Chondrocyte (in vitro differentiated cells): ENCODE measurements at regions not wholly inside any gene's neighbourhood (a gene's known extent, or its start where the extent isn't known, plus 50 kb on each side); places are given as distances from the start of the nearest gene placed in this dataset.

ENCODE experiments used
- DNase-seq: peaks from one replicate; pipeline ENCODE4 v3.0.0; 2021; ENCODE audit warnings: mixed read lengths, low spot score
- H3K27ac Mint-ChIP-seq: one replicate; pipeline ENCODE4 v1.8.0; 2021; ENCODE audit warnings: mild to moderate bottlenecking, moderate library complexity, mixed read lengths; ENCODE audit not compliant: unreplicated experiment
- H3K27me3 Mint-ChIP-seq: 2 replicates; pipeline ENCODE4 v1.8.0; 2021; ENCODE audit warnings: low read depth, mixed read lengths
- H3K36me3 Mint-ChIP-seq: 2 replicates; pipeline ENCODE4 v1.8.0; 2021; ENCODE audit warnings: low read depth, mixed read lengths
- H3K4me1 Mint-ChIP-seq: 2 replicates; pipeline ENCODE4 v1.8.0; 2021; ENCODE audit warnings: low read depth, mild to moderate bottlenecking, mixed read lengths
- H3K4me3 Mint-ChIP-seq: one replicate; pipeline ENCODE4 v1.8.0; 2021; ENCODE audit warnings: mild to moderate bottlenecking, moderate library complexity, mixed read lengths; ENCODE audit not compliant: unreplicated experiment
- H3K9me3 Mint-ChIP-seq: 2 replicates; pipeline ENCODE4 v1.8.0; 2021; ENCODE audit warnings: low read depth, mixed read lengths
- TF ChIP-seq, protein P1 (sequence below): fragments of 200-600 bp; sonication (generic); IDR thresholded peaks from 2 replicates; pipeline ENCODE4 v1.5.0; 2021; ENCODE audit warnings: antibody characterized with exemption, mild to moderate bottlenecking, moderate library complexity

DNA sequence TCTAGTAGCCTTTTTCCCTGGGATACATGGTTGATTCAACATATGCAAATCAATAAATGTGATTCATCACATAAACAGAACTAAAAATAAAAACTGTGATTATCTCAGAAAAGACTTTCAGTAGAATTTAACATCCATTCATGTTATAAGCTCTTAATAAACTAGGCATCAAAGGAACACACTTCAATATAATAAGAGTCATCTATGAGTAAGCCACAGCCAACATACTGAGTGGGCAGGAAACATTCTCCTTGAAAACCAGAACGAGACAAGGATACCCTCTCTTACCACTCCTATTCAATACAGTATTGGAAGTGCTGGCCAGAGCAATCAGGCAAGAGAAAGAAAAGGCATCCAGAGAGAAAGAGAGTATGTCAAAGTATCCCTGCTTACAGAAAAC, 239.9 kb downstream of the ATPSCKMT start:
- Mint-ChIP-seq H3K4me3 (no peak overlapping the region), H3K9me3 (peaks cover 28% of the 10 kb centered on the region)

GRCh38 chr5:9987101-9987500, 262.6 kb downstream of the ATPSCKMT start:
- H3K36me3 Mint-ChIP-seq, result peaks cover 4% of the 10 kb centered on the region
- no peak for DNase-seq
- H3K4me3 Mint-ChIP-seq, result no peak overlapping the region
- no peaks in the 10 kb centered on the region for H3K4me1 Mint-ChIP-seq
- peaks cover 19% of the 10 kb centered on the region for H3K9me3 Mint-ChIP-seq
- H3K27ac Mint-ChIP-seq, result no peak overlapping the region
- TF ChIP-seq, protein P1, sequence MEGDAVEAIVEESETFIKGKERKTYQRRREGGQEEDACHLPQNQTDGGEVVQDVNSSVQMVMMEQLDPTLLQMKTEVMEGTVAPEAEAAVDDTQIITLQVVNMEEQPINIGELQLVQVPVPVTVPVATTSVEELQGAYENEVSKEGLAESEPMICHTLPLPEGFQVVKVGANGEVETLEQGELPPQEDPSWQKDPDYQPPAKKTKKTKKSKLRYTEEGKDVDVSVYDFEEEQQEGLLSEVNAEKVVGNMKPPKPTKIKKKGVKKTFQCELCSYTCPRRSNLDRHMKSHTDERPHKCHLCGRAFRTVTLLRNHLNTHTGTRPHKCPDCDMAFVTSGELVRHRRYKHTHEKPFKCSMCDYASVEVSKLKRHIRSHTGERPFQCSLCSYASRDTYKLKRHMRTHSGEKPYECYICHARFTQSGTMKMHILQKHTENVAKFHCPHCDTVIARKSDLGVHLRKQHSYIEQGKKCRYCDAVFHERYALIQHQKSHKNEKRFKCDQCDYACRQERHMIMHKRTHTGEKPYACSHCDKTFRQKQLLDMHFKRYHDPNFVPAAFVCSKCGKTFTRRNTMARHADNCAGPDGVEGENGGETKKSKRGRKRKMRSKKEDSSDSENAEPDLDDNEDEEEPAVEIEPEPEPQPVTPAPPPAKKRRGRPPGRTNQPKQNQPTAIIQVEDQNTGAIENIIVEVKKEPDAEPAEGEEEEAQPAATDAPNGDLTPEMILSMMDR, result no peak
- H3K27me3 Mint-ChIP-seq, result peaks cover 3% of the 10 kb centered on the region

More for the DNA sequence above, 239.9 kb downstream of the ATPSCKMT start:
- H3K27ac Mint-ChIP-seq, result no peak overlapping the region
- peaks cover 7% of the 10 kb centered on the region for H3K4me1 Mint-ChIP-seq
- TF ChIP-seq, protein P1, result no peak
- H3K36me3 Mint-ChIP-seq, result peaks cover 1% of the 10 kb centered on the region
- DNase-seq, result no peak
- H3K27me3 Mint-ChIP-seq, result no peaks in the 10 kb centered on the region

- Mint-ChIP-seq H3K4me3 (no peak overlapping the region), H3K4me1 (peaks cover 8% of the 10 kb centered on the region), H3K9me3 (no peaks in the 10 kb centered on the region), H3K27ac (no peak overlapping the region), H3K36me3 (no peaks in the 10 kb centered on the region), H3K27me3 (no peaks in the 10 kb centered on the region)
- DNase-seq, result no peak
- TF ChIP-seq, protein P1, result no peak
Observed at GRCh38 chr5:9977070-9977469, 272.6 kb downstream of the ATPSCKMT start.

- TF ChIP-seq, protein P1, result no peak
- Mint-ChIP-seq H3K4me1 (peaks cover 7% of the 10 kb centered on the region), H3K27me3 (no peaks in the 10 kb centered on the region), H3K27ac (no peak overlapping the region), H3K4me3 (no peak overlapping the region), H3K36me3 (no peaks in the 10 kb centered on the region), H3K9me3 (no peaks in the 10 kb centered on the region)
- DNase-seq, result no peak
Observed at GRCh38 chr5:9976621-9977020, 273.1 kb downstream of the ATPSCKMT start.

GRCh38 chr5:9972059-9972458, 277.6 kb downstream of the ATPSCKMT start:
- Mint-ChIP-seq H3K4me3 (no peak overlapping the region), H3K36me3 (peaks cover 1% of the 10 kb centered on the region), H3K27ac (no peak overlapping the region), H3K4me1 (no peaks in the 10 kb centered on the region), H3K27me3 (no peaks in the 10 kb centered on the region), H3K9me3 (peaks cover 29% of the 10 kb centered on the region)
- TF ChIP-seq, protein P1, result no peak
- DNase-seq, result no peak
